ENCODE measurements at regions not wholly inside any gene's neighbourhood (a gene's known extent, or its start where the extent isn't known, plus 50 kb on each side); places are given as distances from the start of the nearest gene placed in this dataset.

DNA sequence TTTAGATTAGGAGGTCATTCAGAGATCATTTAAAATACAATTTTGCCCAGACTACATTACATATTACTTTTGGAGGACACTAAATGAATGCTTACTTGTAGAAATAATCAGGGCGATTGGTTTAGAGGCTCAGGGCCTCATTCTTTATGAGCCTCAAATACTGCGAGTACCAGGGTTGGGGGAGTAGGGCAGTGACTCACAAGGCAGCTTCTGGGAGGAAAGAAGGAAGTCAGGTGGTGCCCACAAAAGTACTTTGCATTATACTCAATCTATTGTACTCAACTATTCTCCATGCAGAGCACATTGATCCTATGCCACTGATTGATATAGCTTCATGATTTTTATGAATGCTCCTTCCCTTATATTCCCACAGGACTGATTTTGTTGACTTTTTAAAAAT lies 166.9 kb downstream of the SOCS6 start:
- DNase-seq (ENCODE audit: low spot score), result no peak

DNA sequence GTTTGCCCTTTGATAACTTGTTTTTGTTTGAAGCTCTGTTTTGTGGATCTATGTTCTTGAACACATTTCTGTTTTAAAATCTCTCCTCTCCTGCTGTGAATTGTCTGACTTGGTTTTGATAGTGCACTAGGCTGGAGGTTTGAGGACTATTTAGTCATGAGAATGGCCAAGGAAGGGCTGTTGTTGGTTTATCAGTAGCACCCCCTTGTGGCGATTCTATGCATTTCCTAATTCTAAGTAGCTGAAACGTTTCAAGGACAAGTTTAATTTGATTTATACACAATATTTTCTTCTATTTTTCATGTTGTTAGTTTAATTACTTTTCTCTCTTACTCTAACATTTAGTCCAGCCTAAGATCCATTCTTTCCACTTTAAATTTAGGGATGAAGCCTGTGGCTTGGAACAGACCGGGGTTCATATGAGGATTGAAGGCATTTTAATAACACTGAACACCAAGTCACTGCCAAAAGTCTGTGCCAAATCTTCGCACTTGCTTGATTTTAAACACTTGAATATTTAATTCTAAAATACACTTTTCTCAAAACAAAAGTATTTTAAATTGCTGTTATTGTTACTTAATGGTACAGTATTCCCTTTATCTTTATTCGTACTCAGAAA lies 166.0 kb downstream of the SOCS6 start:
- DNase-seq (ENCODE audit: low spot score), result peak; percentile 30

DNA sequence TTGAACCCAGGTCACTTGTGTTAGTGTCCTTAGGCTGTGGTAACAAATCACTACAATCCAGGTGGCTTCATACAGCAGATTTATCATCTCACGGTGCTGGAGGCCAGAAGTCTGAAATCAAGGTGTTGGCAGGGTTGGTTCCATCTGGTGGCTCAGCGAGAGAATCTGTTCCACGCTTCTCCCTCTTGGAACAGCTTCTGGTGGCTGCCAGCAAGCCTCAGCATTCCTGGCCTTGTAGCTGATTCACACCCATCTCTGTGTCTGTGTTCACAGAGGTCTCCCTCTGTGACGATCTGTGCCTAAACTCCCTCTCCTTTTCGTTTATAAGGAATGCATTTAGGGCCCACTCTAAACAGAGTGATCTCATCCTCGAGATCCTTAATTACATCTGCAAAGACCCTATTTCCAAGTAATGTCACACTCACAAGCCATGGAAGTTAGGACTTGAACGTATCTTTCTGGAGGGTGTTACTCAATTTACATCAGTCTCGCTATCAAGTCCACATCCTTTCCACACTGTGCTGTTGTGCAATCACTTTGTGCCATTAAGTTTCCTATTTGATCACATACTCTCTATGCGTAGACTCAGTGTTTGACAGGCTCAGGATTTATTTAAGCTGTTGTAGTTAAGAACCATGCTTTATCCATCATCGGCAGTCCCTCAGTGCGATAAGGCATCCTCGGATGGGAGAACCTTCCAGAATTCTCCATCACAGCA lies 164.4 kb downstream of the SOCS6 start:
- no peak for DNase-seq (ENCODE audit: low spot score)

DNA sequence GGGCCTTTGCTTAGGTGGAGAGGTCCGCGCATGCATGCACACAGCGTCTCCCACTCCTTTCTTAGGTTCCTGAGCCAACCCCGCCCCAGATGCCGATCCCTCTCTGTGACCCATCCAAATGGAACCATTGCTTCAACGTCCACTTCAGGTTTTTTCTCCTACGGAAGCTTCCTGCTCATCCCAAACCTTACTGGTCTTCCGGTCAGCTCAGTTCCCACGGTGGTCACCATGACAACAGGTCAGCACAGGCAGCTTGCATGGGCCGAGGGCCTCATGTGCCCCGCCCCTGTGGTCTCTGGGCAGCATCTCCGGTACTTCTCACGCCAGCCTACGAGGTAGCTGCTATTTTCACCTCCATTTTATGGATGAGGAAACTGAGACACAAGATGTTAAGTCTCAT lies 163.7 kb downstream of the SOCS6 start:
- no peak for DNase-seq (ENCODE audit: low spot score)

DNA sequence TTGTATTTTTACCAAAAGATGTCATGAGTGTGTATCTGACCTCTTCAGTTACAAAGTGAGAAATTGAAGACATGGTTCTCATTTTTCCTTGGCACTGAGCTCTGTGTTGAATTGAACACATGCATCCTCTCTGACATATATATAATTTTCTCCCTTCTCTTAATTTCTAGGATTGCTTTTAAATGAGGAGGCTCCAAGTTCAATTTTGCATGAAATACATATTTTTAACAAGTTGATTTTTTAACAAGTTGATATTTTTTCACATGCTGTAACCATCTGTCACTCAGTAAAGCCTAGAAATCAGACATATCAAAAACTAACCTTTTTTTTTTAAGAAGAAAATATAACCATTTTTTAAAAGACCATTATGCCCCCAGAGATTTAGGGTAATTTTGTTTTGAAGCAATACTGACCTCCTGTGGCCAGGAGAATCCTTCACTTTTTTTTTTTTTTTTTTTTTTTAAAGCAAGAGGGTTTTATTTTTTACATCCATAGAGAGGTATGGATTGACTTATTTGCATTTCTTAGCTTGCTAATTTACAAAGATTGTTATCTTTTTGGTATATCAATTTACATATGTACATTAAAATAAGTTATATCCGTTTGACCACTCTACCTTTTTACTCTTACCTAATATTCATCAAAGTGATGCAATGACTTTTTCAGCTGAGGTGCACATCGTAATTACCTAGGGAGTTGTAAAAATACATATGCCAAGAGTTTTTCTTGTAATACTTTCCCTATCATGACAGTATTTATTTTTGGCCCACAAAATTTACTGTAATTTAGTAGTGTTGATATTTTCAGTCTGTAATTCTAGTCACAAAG lies 161.8 kb downstream of the SOCS6 start:
- peak; percentile 3 for DNase-seq (ENCODE audit: low spot score)

DNA sequence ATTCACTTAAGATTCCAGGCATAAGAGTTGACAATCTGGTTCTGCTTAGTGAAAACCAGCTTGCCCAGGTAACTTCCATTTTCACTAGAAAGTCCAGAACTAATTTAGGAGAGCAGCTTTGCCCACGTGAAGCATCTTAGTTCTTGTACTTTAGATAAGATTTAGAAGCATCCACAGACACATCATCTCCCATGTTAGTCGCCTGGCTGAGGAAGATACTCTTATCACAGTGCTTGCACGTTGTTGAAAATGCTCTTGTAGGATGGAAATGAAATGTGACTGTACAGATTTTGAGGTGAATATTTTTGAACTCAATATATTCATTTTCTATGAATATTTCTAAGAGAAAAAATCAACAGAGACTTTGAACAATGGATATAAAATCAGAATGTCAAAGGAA lies 159.7 kb downstream of the SOCS6 start:
- no peak for DNase-seq (ENCODE audit: low spot score)

DNA sequence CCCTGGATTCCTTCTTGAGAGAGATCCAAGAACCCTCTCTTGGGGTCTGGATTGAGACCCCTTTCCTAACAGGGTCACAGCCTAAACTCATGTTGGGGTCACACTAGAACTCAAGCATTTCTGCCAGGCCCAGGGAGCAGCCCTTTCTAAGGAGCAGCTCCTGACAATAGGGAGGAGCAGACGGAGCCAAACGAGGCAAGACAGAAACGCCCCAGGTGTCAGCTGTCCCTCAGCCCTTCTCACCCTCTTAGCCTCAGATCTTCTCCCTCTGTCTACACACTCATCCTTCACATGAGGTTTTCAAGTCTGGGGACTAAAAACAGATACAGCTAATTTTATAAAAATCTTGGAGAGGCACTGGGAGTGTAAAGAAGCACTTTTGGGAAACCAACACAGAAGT lies 157.2 kb downstream of the SOCS6 start:
- no peak for DNase-seq (ENCODE audit: low spot score)

DNA sequence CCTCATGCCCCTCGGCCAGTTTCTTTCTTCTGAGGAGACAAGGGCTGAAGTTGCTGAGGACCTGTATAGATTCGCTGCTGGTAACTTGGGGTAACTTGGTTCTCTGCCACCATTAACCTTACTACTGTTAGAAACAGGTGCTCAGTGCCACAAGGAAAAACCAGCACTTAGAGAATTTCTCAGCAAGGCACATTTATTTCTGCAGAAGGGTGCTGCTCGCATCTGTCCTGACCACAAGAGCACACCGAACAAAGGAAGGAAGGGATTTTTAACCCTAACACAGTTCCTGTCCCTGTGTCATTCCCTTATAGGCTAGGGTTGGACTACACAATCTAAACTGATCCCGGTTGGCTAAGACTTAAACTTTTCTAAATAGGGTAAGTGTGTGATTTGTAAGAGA lies 154.1 kb downstream of the SOCS6 start:
- no peak for DNase-seq (ENCODE audit: low spot score)

DNA sequence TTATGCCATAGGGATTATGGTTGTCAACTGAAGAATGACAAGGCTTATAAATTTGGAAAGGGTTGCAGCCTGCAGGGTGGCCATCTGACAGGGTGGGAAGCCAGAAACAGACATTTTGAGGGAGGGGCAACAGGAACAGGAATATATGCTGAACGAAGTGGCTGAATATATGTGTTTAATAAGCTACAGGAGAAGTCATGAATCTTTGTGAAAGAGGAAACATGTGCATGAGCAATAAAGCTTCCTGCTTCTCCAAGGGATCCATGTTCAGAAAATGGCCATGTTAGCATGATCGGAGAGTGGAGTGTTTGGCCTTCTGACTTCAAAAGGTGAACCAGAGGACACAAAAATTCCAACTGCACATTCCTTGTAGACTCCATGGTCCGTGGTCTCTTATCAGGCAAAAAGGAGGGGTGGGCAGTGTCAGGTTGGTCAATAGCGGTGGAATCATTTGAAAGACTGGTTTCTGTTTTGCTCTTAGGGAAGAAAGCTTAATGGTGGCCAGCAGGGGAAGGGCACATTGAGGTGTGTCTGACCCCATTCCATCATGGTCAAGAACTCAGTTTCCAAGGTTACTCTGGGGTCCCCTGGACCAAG lies 144.1 kb downstream of the SOCS6 start:
- DNase-seq (ENCODE audit: low spot score), result no peak

DNA sequence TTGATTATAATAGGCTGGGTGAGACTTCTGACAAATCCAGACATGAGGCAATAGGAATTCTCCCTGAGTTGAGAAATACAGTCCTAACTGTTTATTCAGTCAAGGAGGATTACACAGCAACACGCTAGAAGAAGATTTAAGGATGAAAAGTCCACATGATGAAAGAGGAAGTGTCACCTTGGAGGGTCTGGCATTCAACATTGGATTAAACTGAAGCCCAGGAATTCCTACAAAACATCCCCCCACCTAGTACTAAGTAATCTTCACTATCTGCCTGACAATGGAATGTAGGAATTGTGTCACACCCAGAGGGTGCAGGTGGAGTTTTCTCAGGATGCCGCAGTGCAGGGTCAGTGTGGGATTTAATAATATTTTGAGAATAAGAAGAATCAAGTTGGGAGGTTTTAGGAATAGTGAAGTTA lies 142.4 kb downstream of the SOCS6 start:
- DNase-seq (ENCODE audit: low spot score), result no peak

DNA sequence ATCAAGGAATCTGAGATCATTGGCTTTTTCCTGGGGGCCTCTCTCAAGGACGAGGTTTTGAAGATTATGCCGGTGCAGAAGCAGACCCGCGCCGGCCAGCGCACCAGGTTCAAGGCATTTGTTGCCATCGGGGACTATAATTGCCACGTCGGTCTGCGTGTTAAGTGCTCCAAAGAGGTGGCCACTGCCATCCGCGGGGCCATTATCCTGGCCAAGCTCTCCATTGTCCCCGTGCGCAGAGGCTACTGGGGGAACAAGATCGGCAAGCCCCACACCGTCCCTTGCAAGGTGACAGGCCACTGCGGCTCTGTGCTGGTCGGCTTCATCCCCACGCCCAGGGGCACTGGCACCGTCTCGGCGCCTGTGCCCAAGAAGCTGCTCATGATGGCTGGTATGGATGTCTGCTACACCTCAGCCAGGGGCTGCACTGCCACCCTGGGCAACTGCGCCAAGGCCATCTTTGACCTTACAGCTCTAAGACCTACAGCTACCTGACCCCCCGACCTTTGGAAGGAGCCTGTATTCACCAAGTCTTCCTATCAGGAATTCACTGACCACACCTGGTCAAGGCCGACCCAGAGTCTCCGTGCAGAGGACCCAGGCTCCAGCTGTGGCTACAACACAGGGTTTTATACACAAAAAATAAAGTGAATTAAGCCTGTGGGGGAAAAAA lies 141.8 kb downstream of the SOCS6 start:
- no peak for DNase-seq (ENCODE audit: low spot score)

DNA sequence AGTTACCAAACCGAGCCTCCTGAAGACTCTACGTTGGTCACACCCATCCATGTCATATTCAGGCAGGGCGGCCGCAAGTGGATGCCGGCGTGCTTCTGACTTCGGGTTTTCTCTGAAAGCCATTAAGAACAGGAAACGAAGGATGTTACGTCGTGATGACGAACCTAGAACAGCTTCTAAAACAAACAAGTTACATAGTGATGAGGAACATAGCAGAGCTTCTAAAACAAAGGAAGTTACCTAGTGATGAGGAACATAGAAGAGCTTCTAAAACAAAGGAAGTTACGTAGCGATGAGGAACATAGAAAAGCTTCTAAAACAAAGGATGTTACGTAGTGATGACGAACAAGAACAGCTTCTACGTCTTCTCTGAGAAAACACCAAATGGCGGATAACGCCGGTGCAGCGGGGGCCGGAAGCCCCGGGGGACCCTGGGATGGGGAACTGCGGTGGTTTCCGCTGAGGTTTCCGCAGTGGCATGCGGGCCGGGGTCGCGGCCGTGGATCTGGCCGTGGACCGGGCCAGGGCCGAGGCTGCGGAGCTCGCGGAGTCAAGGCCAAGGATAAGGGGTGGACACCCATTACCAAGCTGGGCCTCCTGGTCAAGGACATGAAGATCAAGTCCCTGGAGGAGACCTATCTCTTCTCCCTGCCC lies 141.1 kb downstream of the SOCS6 start:
- no peak for DNase-seq (ENCODE audit: low spot score)

DNA sequence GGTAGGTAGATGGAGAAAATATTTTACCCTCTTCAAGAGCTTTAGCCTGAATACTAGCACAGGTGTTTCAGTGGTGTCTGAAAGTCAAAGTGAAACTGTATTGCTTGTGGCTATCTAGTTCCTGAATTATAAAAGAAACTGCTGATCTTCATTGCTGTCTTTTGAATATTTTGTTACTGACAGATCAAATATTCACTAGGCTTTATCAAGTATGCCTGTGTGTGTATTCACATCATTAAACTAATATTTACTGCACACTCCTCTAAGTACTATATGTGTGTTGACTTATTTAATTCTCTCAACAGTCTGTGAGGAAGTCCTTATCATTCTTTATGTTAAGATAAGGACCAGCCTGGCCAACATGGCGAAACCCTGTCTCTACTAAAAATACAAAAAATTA lies 139.6 kb downstream of the SOCS6 start:
- DNase-seq (ENCODE audit: low spot score), result no peak

DNA sequence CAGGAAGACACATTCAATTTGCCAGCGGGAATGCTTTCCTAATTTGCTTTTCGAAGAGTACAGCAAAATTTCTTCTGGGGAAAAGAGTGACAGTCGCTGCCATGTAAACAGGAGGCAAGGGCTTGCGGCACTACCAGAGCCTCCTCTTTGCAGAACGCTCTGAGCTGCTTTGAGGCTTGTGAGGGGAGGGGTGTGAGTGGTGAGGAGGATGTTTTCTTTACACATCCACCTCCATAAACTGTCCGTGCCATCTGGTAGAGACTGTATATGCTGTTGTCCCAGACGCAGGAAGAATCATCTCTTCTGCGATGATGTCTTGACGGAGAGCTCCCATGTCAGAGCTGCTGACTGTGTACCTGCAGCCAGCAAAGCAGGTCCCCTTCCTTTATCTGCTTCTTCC lies 138.0 kb downstream of the SOCS6 start:
- no peak for DNase-seq (ENCODE audit: low spot score)

DNA sequence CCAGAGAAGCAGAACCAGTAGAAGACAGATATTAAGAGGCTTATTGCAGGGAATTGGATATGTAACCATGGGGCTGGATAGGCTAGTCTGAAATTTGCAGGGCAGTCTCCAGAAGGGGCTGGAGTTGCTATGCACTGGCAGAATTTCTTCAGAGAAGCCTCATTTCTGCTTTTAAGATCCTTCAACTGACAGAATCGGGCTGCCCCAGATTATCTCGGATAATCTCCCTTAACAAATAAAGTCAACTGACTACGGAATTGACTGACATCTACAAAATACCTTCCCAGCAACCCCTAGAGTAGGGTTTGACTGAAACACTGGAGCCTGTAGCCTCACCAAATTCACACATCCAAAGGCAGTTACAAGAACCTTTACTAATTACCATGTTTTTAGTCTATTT lies 136.4 kb downstream of the SOCS6 start:
- no peak for DNase-seq (ENCODE audit: low spot score)

DNA sequence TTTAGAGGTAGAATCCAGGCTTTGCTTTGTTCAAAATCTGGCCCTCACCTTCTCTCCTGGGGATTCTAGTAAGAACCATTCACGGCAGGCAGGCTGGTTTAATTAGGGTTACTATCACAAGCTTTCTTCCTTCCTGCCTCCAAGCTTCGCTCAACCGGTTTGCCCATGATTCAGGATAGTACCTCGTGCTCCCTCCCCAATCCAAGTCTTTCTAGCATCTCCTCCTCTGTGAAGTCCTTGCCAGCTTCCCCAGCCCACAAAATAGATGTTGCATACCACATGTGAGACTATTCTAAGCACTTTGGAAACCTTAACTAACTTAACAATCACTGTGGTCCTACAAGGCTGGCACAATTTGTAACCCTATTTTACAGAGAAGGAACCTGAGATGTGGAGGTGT lies 135.1 kb downstream of the SOCS6 start:
- DNase-seq (ENCODE audit: low spot score), result no peak

DNA sequence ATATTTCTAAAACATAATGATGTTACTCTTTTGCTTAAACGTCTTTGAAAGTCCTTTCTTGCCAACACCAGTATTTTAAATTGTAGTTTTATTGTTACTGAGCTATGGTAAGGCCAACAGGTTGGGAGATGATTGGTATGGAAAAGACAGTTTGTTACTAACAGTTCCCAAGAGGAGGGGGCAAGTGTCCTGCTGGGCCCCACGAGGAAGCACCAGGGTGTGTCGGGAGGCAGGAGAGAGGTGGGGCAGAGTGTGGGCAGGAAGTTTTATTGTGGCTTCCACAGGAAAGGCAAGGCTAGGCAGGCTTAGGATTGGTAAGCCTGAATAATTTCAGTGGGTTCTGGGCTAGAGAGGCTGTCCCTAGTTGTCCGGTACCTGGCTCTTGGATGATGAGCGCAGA lies 134.3 kb downstream of the SOCS6 start:
- DNase-seq (ENCODE audit: low spot score), result no peak

DNA sequence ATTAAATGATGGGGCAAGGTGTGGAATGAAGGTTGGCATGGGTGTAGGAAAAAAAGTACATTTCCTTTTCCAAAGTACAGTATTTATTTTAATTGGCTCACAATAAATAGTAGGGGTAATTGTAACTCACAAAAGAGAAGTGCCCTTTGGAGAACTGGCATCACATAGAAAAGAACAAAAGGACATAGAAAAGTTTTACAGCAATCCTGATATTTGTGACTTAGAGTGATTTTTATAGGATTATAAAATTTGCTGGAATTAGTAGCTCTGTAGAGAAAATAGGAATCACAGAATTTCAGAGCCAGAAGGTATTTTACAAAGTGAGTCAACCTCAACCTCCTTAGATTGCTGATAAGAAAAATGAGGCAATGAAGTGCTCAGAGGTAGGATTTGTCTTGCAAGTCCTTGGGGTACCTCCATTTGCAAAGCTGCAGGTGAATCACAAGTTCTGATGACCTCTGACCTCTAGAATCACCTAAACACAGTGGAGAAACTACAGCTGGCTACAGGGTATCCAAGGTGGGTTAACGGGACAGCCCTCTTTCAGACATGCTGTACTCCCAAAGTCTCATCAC lies 133.6 kb downstream of the SOCS6 start:
- DNase-seq (ENCODE audit: low spot score), result no peak

DNA sequence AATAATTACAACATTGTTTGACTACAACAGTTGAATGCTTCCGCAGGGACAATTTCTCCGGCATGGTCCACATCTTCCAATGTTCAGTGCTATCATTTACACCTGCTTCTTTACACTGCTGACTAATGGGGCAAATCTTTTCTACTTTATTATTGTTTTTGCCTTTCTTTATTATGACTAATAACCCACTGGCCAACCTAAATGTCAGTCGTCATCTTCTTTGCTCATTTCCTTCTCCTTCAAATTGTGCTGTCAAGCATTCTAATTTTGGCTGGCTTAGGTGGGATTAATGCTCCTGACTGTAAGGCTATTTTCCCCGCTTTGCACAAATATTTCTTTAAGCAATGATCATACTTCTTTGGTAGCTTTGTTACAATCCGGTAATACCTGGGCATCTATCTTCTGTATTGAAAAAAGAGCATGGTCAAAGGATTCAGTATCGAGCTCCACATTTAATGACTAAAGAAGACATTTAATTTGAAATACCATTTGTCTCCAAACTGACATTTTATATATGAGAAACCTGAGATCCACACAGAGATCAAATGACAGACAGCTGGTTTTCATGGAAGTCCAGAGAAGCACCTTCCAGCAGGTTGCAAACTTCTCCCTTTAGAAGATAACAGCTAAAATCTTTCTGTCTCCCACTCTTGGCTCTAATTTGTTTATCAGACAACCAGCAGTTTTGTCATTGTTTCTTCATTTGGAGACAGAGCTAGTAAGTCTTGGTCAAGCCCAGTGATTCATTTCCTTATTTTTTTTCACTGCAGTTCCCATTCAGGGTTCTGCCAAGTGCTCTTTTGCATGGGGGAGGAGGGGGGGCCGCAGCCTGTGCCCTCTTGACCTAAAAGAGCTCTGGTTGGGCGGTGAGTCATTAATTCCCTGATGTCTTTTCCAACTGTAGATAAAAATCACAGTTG lies 132.9 kb downstream of the SOCS6 start:
- DNase-seq (ENCODE audit: low spot score), result peak; percentile 33

Measured in SW480 (cell line).